ENCODE measurements at regions not wholly inside any gene's neighbourhood (a gene's known extent, or its start where the extent isn't known, plus 50 kb on each side); places are given as distances from the start of the nearest gene placed in this dataset.

GRCh38 chr10:132134241-132135052, 52.3 kb upstream of the DPYSL4 start:
- ATAC-seq: no peak
- intact Hi-C loops (cut with DNase I): no loop called here
- DNase-seq (ENCODE audit: low spot score): no peak

- ATAC-seq (no peak), DNase-seq (ENCODE audit: low spot score) (no peak)
- intact Hi-C loops (cut with DNase I): no loop called here
Measured at GRCh38 chr10:132135053-132135872, 51.5 kb upstream of the DPYSL4 start.

GRCh38 chr10:132136097-132136521, 50.6 kb upstream of the DPYSL4 start:
- intact Hi-C loops (cut with DNase I): no loop called here
- ATAC-seq (no peak), DNase-seq (ENCODE audit: low spot score) (no peak)

GRCh38 chr10:132136689-132137088, 50.1 kb upstream of the DPYSL4 start:
- DNase-seq (ENCODE audit: low spot score) (no peak), ATAC-seq (no peak)
- intact Hi-C loops (cut with DNase I): no loop called here

Data from sciatic nerve (tissue), 2 donors.